ENCODE measurements at regions not wholly inside any gene's neighbourhood (a gene's known extent, or its start where the extent isn't known, plus 50 kb on each side); places are given as distances from the start of the nearest gene placed in this dataset.

GRCh38 chr14:73800970-73801515, 50.6 kb upstream of the PTGR2 start:
- H3K27me3 ChIP-seq = no peaks in the 10 kb centered on the region
- no peak overlapping the region for H3K4me3 ChIP-seq (ENCODE audit: low read depth in 1 of 2, low read length in 1 of 2)
- H3K36me3 ChIP-seq = no peaks in the 10 kb centered on the region
- TF ChIP-seq CTCF (IDR thresholded peaks at IDR 0.05) = no peak
- no peaks in the 10 kb centered on the region for H3K4me1 ChIP-seq (ENCODE audit: control insufficient read depth in 1 of 2, insufficient read depth in 1 of 2, low read depth in 1 of 2, low read length in 1 of 2)
- no peak overlapping the region for H3K27ac ChIP-seq
- no peaks in the 10 kb centered on the region for H3K9me3 ChIP-seq

GRCh38 chr14:73797543-73798265, 53.9 kb upstream of the PTGR2 start:
- Histone ChIP-seq H3K4me3 (ENCODE audit: low read depth in 1 of 2, low read length in 1 of 2) (no peak overlapping the region), H3K4me1 (ENCODE audit: control insufficient read depth in 1 of 2, insufficient read depth in 1 of 2, low read depth in 1 of 2, low read length in 1 of 2) (peaks cover 8 to 12% of the 10 kb centered on the region in 2 experiments), H3K27ac (no peak overlapping the region), H3K9me3 (no peaks in the 10 kb centered on the region), H3K36me3 (no peaks in the 10 kb centered on the region), H3K27me3 (no peaks in the 10 kb centered on the region)
- no peak for TF ChIP-seq CTCF (IDR thresholded peaks at IDR 0.05)

GRCh38 chr14:73796893-73797542, 54.6 kb upstream of the PTGR2 start:
- no peak for TF ChIP-seq CTCF (IDR thresholded peaks at IDR 0.05)
- Histone ChIP-seq H3K4me1 (ENCODE audit: control insufficient read depth in 1 of 2, insufficient read depth in 1 of 2, low read depth in 1 of 2, low read length in 1 of 2) (peaks cover 8 to 12% of the 10 kb centered on the region in 2 experiments), H3K27ac (no peak overlapping the region), H3K9me3 (no peaks in the 10 kb centered on the region), H3K36me3 (no peaks in the 10 kb centered on the region), H3K27me3 (no peaks in the 10 kb centered on the region), H3K4me3 (ENCODE audit: low read depth in 1 of 2, low read length in 1 of 2) (no peak overlapping the region)

GRCh38 chr14:73796415-73796814, 55.2 kb upstream of the PTGR2 start:
- H3K4me3 ChIP-seq (ENCODE audit: low read depth in 1 of 2, low read length in 1 of 2) = no peak overlapping the region
- no peaks in the 10 kb centered on the region for H3K27me3 ChIP-seq
- TF ChIP-seq CTCF (IDR thresholded peaks at IDR 0.05) = no peak
- H3K36me3 ChIP-seq = no peaks in the 10 kb centered on the region
- H3K4me1 ChIP-seq (ENCODE audit: control insufficient read depth in 1 of 2, insufficient read depth in 1 of 2, low read depth in 1 of 2, low read length in 1 of 2) = peaks cover 8 to 12% of the 10 kb centered on the region in 2 experiments
- H3K9me3 ChIP-seq = no peaks in the 10 kb centered on the region
- H3K27ac ChIP-seq = no peak overlapping the region

- Histone ChIP-seq H3K4me3 (ENCODE audit: low read depth in 1 of 2, low read length in 1 of 2) (no peak overlapping the region), H3K4me1 (ENCODE audit: control insufficient read depth in 1 of 2, insufficient read depth in 1 of 2, low read depth in 1 of 2, low read length in 1 of 2) (peaks cover 8 to 12% of the 10 kb centered on the region in 2 experiments), H3K27ac (no peak overlapping the region), H3K36me3 (no peaks in the 10 kb centered on the region), H3K9me3 (no peaks in the 10 kb centered on the region), H3K27me3 (no peaks in the 10 kb centered on the region)
- no peak for TF ChIP-seq CTCF (IDR thresholded peaks at IDR 0.05)
These were observed 55.7 kb upstream of the PTGR2 start for GRCh38 chr14:73795974-73796373.
